Endothelial cell of umbilical vein (primary cell): ENCODE measurements at regions not wholly inside any gene's neighbourhood (a gene's known extent, or its start where the extent isn't known, plus 50 kb on each side); places are given as distances from the start of the nearest gene placed in this dataset.

Experiments
- BruUV-seq: library from RNA; stranded (reverse); fragments of 400-500 nt; replicated peaks from 2 replicates; lab custom pipeline; 2021; lab: Mats Ljungman, UMichigan
- CTCF ChIA-PET: fragments of 300-600, 350-600 bp; sonication (Branson Sonifier 250); formaldehyde crosslinking; loops from one replicate; lab custom pipeline; 2021; ENCODE audit warnings: antibody characterized with exemption, inconsistent platforms; lab: Charles Lee
- POLR2A ChIA-PET: fragments of 300-600, 350-600 bp; sonication (Branson Sonifier 250); formaldehyde crosslinking; loops from one replicate; lab custom pipeline; 2021; ENCODE audit warnings: antibody characterized with exemption, inconsistent platforms; lab: Charles Lee
- DNase-seq: peaks from one replicate; pipeline ENCODE4 v3.0.0-alpha.2; 2011; ENCODE audit warnings: low read depth, low spot score
- FAIRE-seq: peaks from 2 replicates; lab custom pipeline; 2011; peaks lifted over from hg19 to GRCh38; lab: Jason Lieb, UNC
- H2AFZ ChIP-seq: 2 replicates; pipeline ENCODE4 v1.6.0; 2012; ENCODE audit warnings: low read depth, low read length, control low read depth, inconsistent platforms
- H3K27ac ChIP-seq: 2 replicates; pipeline ENCODE4 v1.5.1; 2011; ENCODE audit warnings: low read depth, mild to moderate bottlenecking, control low read depth, low read length, moderate library complexity; ENCODE audit not compliant: insufficient read depth
- H3K27me3 ChIP-seq, 2 experiments: 2 replicates each; pipeline versions ENCODE4 v1.6.0 to v1.6.1; 2011; ENCODE audit warnings: low read length in 2 of 2, mixed read lengths in 1 of 2; ENCODE audit not compliant: control insufficient read depth in 2 of 2, insufficient read depth in 2 of 2
- H3K36me3 ChIP-seq, 2 experiments: 2 replicates in 1 of 2; 3 replicates in 1 of 2; pipeline ENCODE4 v1.5.1; 2011; ENCODE audit warnings: low read length in 2 of 2, mild to moderate bottlenecking in 1 of 2, moderate library complexity in 1 of 2; ENCODE audit not compliant: control insufficient read depth in 2 of 2, insufficient read depth in 2 of 2; ENCODE audit errors: extremely low read depth in 1 of 2
- H3K4me1 ChIP-seq: 3 replicates; pipeline ENCODE4 v1.5.1; 2011; ENCODE audit warnings: mild to moderate bottlenecking, low read length; ENCODE audit not compliant: control insufficient read depth, insufficient read depth; ENCODE audit errors: extremely low read depth
- H3K4me2 ChIP-seq: 2 replicates; pipeline ENCODE4 v1.6.1; 2011; ENCODE audit warnings: low read length, control low read depth, mixed read lengths; ENCODE audit not compliant: insufficient read depth
- H3K4me3 ChIP-seq, 3 experiments: fragments of 200-600 bp in 1 of 3; sonication (generic), shearing (Covaris generic) in 1 of 3; replicated peaks in 1 of 3; 2 replicates each; pipeline ENCODE4 v1.5.1; 2011 to 2016; ENCODE audit warnings: control low read depth in 3 of 3, low read length in 3 of 3, mild to moderate bottlenecking in 2 of 3, inconsistent platforms in 1 of 3, low read depth in 1 of 3, moderate library complexity in 1 of 3; ENCODE audit not compliant: insufficient read depth in 1 of 3
- H3K79me2 ChIP-seq: 2 replicates; pipeline ENCODE4 v1.6.0; 2012; ENCODE audit warnings: low read length, inconsistent platforms; ENCODE audit not compliant: control insufficient read depth, insufficient read depth
- H3K9ac ChIP-seq: replicated peaks from 2 replicates; pipeline ENCODE3; 2011; ENCODE audit warnings: low read length, control low read depth; ENCODE audit not compliant: insufficient read depth; ENCODE audit errors: extremely low read depth
- H3K9me1 ChIP-seq: replicated peaks from 3 replicates; pipeline ENCODE4 v1.6.0; 2011; ENCODE audit warnings: mild to moderate bottlenecking, low read length; ENCODE audit not compliant: control insufficient read depth, insufficient read depth; ENCODE audit errors: extremely low read depth
- H3K9me3 ChIP-seq: replicated peaks from 2 replicates; pipeline ENCODE4 v1.5.1; 2012; ENCODE audit warnings: low read length, inconsistent platforms; ENCODE audit not compliant: control insufficient read depth, insufficient read depth
- H4K20me1 ChIP-seq: replicated peaks from 2 replicates; pipeline ENCODE3; 2011; ENCODE audit warnings: mild to moderate bottlenecking, low read length; ENCODE audit not compliant: control insufficient read depth, insufficient read depth; ENCODE audit errors: extremely low read depth
- CTCF ChIP-seq, 2 donors: IDR thresholded peaks; 1 replicate in 1 of 2; 2 replicates in 1 of 2; pipeline ENCODE4 v1.5.1; 2011; ENCODE audit warnings: low read length in 2 of 2, mild to moderate bottlenecking in 2 of 2, moderate library complexity in 2 of 2, control low read depth in 1 of 2, inconsistent platforms in 1 of 2, low read depth in 1 of 2; ENCODE audit not compliant: insufficient read depth in 1 of 2; ENCODE audit errors: extremely low read depth in 1 of 2
- EZH2 ChIP-seq: IDR thresholded peaks from 2 replicates; pipeline ENCODE4 v1.6.1; 2012; ENCODE audit warnings: borderline replicate concordance, low read depth, mild to moderate bottlenecking, moderate library complexity, low read length, inconsistent platforms; ENCODE audit not compliant: severe bottlenecking
- FOS ChIP-seq: IDR thresholded peaks from 2 replicates; pipeline ENCODE4 v1.6.1; 2011; ENCODE audit warnings: mild to moderate bottlenecking, low read length, moderate library complexity, borderline replicate concordance; ENCODE audit not compliant: insufficient read depth
- GATA2 ChIP-seq: IDR thresholded peaks from 2 replicates; pipeline ENCODE4 v1.7.0; 2011; ENCODE audit warnings: low read depth, mild to moderate bottlenecking, moderate library complexity, mixed read lengths, low read length; ENCODE audit not compliant: insufficient read length, insufficient read depth
- JUN ChIP-seq: IDR thresholded peaks from 2 replicates; pipeline ENCODE4 v1.6.1; 2011; ENCODE audit warnings: borderline replicate concordance, low read depth; ENCODE audit not compliant: insufficient read length, insufficient read depth
- MAX ChIP-seq: IDR thresholded peaks from 2 replicates; pipeline ENCODE4 v1.6.1; 2011; ENCODE audit not compliant: insufficient read depth, insufficient read length
- MYC ChIP-seq: IDR thresholded peaks from one replicate; pipeline ENCODE4 v1.6.1; 2011; ENCODE audit warnings: mild to moderate bottlenecking, low read depth, low read length
- POLR2A ChIP-seq: IDR thresholded peaks from 2 replicates; pipeline ENCODE4 v1.6.1; 2012; ENCODE audit warnings: low read depth, mild to moderate bottlenecking, control low read depth, low read length
- POLR2AphosphoS5 ChIP-seq: IDR thresholded peaks from 2 replicates; pipeline ENCODE4 v1.6.1; 2012; ENCODE audit warnings: low read depth, mild to moderate bottlenecking, control low read depth, low read length, moderate library complexity; ENCODE audit not compliant: insufficient read depth
- dilution Hi-C: fragments of 300-500 bp; cut with MboI; formaldehyde crosslinking; loops from one replicate; pipeline ENCODE4 v1.15.0; 2019; ENCODE audit warnings: low sequenced_read_pairs; ENCODE audit not compliant: extremely low pct_ligation_motif_present
- intact Hi-C: fragments of 100-400 bp; cut with micrococcal nuclease; formaldehyde crosslinking; loops from one replicate; pipeline ENCODE4 v1.10.0; 2022

GRCh38 chrY:15162211-15162610 lies 637.9 kb downstream of the NLGN4Y start:
- DNase-seq (no peak), FAIRE-seq (no peak)
- Histone ChIP-seq H3K4me1 (no peaks in the 10 kb centered on the region), H2AFZ (no peak overlapping the region), H3K79me2 (no peaks in the 10 kb centered on the region), H3K27me3 (no peaks in the 10 kb centered on the region), H4K20me1 (no peaks in the 10 kb centered on the region), H3K9me3 (no peaks in the 10 kb centered on the region), H3K36me3 (no peaks in the 10 kb centered on the region), H3K9ac (no peak overlapping the region), H3K9me1 (no peaks in the 10 kb centered on the region), H3K4me2 (no peak overlapping the region), H3K27ac (no peak overlapping the region), H3K4me3 (no peak overlapping the region)
- ChIA-PET POLR2A (no interaction called here), CTCF (no interaction called here)
- dilution Hi-C loops (no loop called here), intact Hi-C loops (no loop called here)
- BruUV-seq: no TSS peak
- TF ChIP-seq POLR2AphosphoS5 (no peak), JUN (no peak), EZH2 (no peak), MYC (no peak), GATA2 (no peak), MAX (no peak), POLR2A (no peak), CTCF (IDR thresholded peaks at IDR 0.05; ENCODE audit: extremely low read depth in 1 of 2, insufficient read depth in 1 of 2, low read depth in 1 of 2, low read length in 2 of 2) (no peak), FOS (no peak)
